ENCODE measurements at regions not wholly inside any gene's neighbourhood (a gene's known extent, or its start where the extent isn't known, plus 50 kb on each side); places are given as distances from the start of the nearest gene placed in this dataset.

DNA sequence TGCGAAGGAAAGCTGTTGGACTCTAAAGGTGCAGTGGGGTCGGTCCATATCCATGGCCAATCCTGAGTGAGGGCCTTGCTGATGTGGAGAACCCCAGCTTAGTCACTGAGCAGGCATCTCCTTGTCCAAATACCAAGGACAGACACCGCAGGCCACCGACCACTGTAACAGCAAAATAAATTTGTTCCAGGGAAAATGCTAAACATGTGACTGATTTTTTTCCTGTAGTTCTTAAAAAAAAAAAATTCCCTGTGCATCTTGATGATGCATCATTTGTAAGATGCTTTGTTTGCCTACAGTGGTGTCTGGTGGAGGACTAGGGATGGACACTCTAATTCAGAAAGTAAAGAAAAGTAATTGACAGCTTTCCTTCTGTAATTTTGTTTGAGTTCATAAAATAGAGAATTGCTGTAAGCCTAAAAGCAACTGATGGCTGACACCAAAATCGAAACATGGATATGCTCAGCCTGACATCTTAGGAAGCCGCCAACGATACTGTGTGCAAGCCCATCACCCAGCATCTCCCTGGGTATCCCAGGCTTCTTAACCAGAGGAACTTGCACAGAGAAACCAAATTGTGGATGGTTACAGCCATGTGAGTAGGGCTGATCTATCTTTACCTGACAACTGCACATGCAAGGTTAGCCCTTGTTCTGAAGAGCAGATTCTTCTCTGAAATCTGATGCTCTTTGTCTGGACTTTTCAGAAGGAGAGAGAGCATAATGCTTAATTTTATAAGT lies 188.6 kb downstream of the ARL4C start:
- intact Hi-C loops (cut with DNase I) = no loop called here
- TF ChIP-seq POLR2A (IDR thresholded peaks at IDR 0.05) = no peak
- TF ChIP-seq CTCF (IDR thresholded peaks at IDR 0.05) = no peak
- no peaks in the 10 kb centered on the region for H3K36me3 ChIP-seq (replicated peaks in 1 of 2)
- H3K4me3 ChIP-seq = no peak overlapping the region
- H3K27ac ChIP-seq = peak overlapping the region in 3 of 5 donors; percentile 19 to 79 (median 19)
- WGBS, 4 donors = 71 to 77% (median 74%) methylated on average over 7 of the region's 7 CpGs
- DNase-seq = peak in 1 of 7 donors; percentile 27
- no peaks in the 10 kb centered on the region for H3K4me1 ChIP-seq (replicated peaks in 1 of 2)
- H3K9me3 ChIP-seq (replicated peaks in 1 of 3) = no peaks in the 10 kb centered on the region
- H3K27me3 ChIP-seq = no peaks in the 10 kb centered on the region

DNA sequence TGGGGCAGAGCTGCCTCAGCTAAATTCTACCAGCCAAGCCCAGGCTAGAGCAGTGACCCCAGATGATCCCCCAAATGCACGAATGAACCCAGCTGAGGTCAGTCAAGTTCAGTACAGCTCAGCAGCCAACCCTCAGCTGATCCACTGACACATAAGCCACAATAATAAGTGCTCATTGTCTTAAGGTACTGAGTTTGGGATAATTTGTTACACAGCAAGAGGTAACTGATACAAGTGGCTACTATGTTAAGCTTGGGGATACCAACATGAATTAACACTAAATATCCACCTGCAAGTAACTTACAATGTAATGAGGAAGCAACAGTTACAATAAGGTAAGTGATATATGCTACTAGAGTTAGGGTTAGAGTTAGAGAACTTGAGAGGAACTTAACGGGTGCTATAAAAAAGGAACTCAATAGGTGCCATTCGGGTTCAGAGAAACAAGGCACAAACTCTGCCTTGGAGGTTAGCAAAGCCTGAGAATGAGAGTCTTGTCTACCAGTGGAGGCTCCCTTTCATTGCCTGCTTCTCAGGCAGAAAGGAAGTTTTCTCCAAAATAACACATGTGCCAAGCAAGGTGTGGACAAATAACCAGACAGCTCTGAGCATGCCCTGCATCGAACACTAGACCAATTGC lies 189.4 kb downstream of the ARL4C start:
- Histone ChIP-seq H3K27ac (peak overlapping the region in 1 of 5 donors; percentile 79), H3K4me1 (replicated peaks in 1 of 2) (no peaks in the 10 kb centered on the region), H3K9me3 (replicated peaks in 1 of 3) (no peaks in the 10 kb centered on the region), H3K36me3 (replicated peaks in 1 of 2) (no peaks in the 10 kb centered on the region), H3K27me3 (no peaks in the 10 kb centered on the region), H3K4me3 (no peak overlapping the region)
- intact Hi-C loops (cut with DNase I) = no loop called here
- no peak for TF ChIP-seq POLR2A (IDR thresholded peaks at IDR 0.05)
- TF ChIP-seq CTCF (IDR thresholded peaks at IDR 0.05) = no peak
- WGBS, 4 donors = 79 to 82% (median 82%) methylated on average over 3 to 4 of the region's 4 CpGs
- DNase-seq = peak in 1 of 7 donors; percentile 29

- DNase-seq = peak in 1 of 7 donors; percentile 38
- Histone ChIP-seq H3K36me3 (replicated peaks in 1 of 2) (no peaks in the 10 kb centered on the region), H3K4me3 (no peak overlapping the region), H3K4me1 (replicated peaks in 1 of 2) (no peaks in the 10 kb centered on the region), H3K27ac (no peak overlapping the region), H3K27me3 (no peaks in the 10 kb centered on the region), H3K9me3 (replicated peaks in 1 of 3) (no peaks in the 10 kb centered on the region)
- no peak for TF ChIP-seq CTCF (IDR thresholded peaks at IDR 0.05)
- no peak for TF ChIP-seq POLR2A (IDR thresholded peaks at IDR 0.05)
- WGBS, 4 donors = 69 to 79% (median 76%) methylated on average over 9 of the region's 9 CpGs
- intact Hi-C loops (cut with DNase I) = no loop called here
These were observed 190.3 kb downstream of the ARL4C start for GRCh38 chr2:234306426-234307173.

- intact Hi-C loops (cut with DNase I) = no loop called here
- Histone ChIP-seq H3K27me3 (no peaks in the 10 kb centered on the region), H3K27ac (no peak overlapping the region), H3K36me3 (replicated peaks in 1 of 2) (no peaks in the 10 kb centered on the region), H3K4me3 (no peak overlapping the region), H3K4me1 (replicated peaks in 1 of 2) (no peaks in the 10 kb centered on the region), H3K9me3 (replicated peaks in 1 of 3) (no peaks in the 10 kb centered on the region)
- TF ChIP-seq POLR2A (IDR thresholded peaks at IDR 0.05) = no peak
- TF ChIP-seq CTCF (IDR thresholded peaks at IDR 0.05) = no peak
- peak in 1 of 7 donors; percentile 34 for DNase-seq
- 59 to 65% (median 64%) methylated on average over 4 of the region's 4 CpGs for WGBS, 4 donors
These were observed 191.0 kb downstream of the ARL4C start for GRCh38 chr2:234305846-234306245.
